IMR-90 (cell line): ENCODE measurements at regions not wholly inside any gene's neighbourhood (a gene's known extent, or its start where the extent isn't known, plus 50 kb on each side); places are given as distances from the start of the nearest gene placed in this dataset.

Source experiments
- ATAC-seq: fragments of 200-7000 bp; cut with Tn5 transposase; 2 replicates; pipeline ENCODE4 v1.9.1; 2020; ENCODE audit warnings: low read depth, mild to moderate bottlenecking, moderate library complexity
- BruUV-seq: library from RNA; stranded (reverse); fragments of 400-500 nt; replicated peaks from 2 replicates; lab custom pipeline; 2021; lab: Mats Ljungman, UMichigan
- CTCF ChIA-PET: fragments of 300-600 bp; formaldehyde crosslinking; extraction: SDS; loops from one replicate; lab custom pipeline; 2021; ENCODE audit warnings: antibody characterized with exemption; lab: Yijun Ruan, JAX
- POLR2A ChIA-PET: fragments of 300-600 bp; sonication (Branson Sonifier 250); formaldehyde crosslinking; loops from one replicate; lab custom pipeline; 2022; ENCODE audit warnings: antibody characterized with exemption; ENCODE audit not compliant: unreplicated experiment; lab: Charles Lee
- DNase-seq: peaks from one replicate; pipeline ENCODE4 v3.0.0; 2013
- H2AFZ ChIP-seq: replicated peaks from 2 replicates; pipeline ENCODE3; 2013; ENCODE audit warnings: low read length, mild to moderate bottlenecking; ENCODE audit not compliant: poor library complexity
- H2AK5ac ChIP-seq: 2 replicates; pipeline ENCODE4 v1.6.1; 2013; ENCODE audit warnings: low read depth, low read length, inconsistent platforms
- H2AK9ac ChIP-seq: replicated peaks from 2 replicates; pipeline ENCODE3; 2013; ENCODE audit warnings: mild to moderate bottlenecking, low read depth, low read length, moderate library complexity; ENCODE audit not compliant: poor library complexity
- H2BK120ac ChIP-seq: 2 replicates; pipeline ENCODE4 v1.6.1; 2013; ENCODE audit warnings: low read depth, low read length, inconsistent platforms
- H2BK15ac ChIP-seq: 3 replicates; pipeline ENCODE4 v1.6.1; 2013; ENCODE audit warnings: low read depth, low read length, inconsistent platforms
- H2BK20ac ChIP-seq: 2 replicates; pipeline ENCODE4 v1.6.1; 2013; ENCODE audit warnings: low read depth, mild to moderate bottlenecking, inconsistent platforms, low read length, moderate library complexity
- H2BK5ac ChIP-seq: 2 replicates; pipeline ENCODE4 v1.6.1; 2013; ENCODE audit warnings: mild to moderate bottlenecking, low read depth, low read length, inconsistent platforms; ENCODE audit not compliant: poor library complexity, severe bottlenecking
- H3K14ac ChIP-seq: replicated peaks from 2 replicates; pipeline ENCODE4 v1.6.1; 2013; ENCODE audit warnings: low read depth, low read length, inconsistent platforms
- H3K18ac ChIP-seq: 2 replicates; pipeline ENCODE4 v1.6.1; 2013; ENCODE audit warnings: low read depth, low read length, control low read depth
- H3K23ac ChIP-seq: 2 replicates; pipeline ENCODE4 v1.6.1; 2013; ENCODE audit warnings: low read depth, low read length, inconsistent platforms
- H3K27ac ChIP-seq: 2 replicates; pipeline ENCODE4 v1.5.1; 2013; ENCODE audit warnings: mild to moderate bottlenecking, control low read depth, low read length; ENCODE audit not compliant: insufficient read depth
- H3K27me3 ChIP-seq: 2 replicates; pipeline ENCODE4 v1.6.1; 2013; ENCODE audit warnings: low read length; ENCODE audit not compliant: control insufficient read depth, insufficient read depth
- H3K36me3 ChIP-seq: 2 replicates; pipeline ENCODE4 v1.6.1; 2013; ENCODE audit warnings: low read length, mixed read lengths; ENCODE audit not compliant: control insufficient read depth, insufficient read depth
- H3K4ac ChIP-seq: 2 replicates; pipeline ENCODE4 v1.6.1; 2013; ENCODE audit warnings: low read depth, low read length, inconsistent platforms
- H3K4me1 ChIP-seq: 2 replicates; pipeline ENCODE4 v1.6.1; 2013; ENCODE audit warnings: low read length, mixed read lengths; ENCODE audit not compliant: control insufficient read depth, insufficient read depth
- H3K4me2 ChIP-seq: 2 replicates; pipeline ENCODE4 v1.6.1; 2013; ENCODE audit warnings: low read depth, mild to moderate bottlenecking, control low read depth, low read length, moderate library complexity
- H3K4me3 ChIP-seq: 2 replicates; pipeline ENCODE4 v1.5.1; 2013; ENCODE audit warnings: low read depth, mild to moderate bottlenecking, control low read depth, low read length, moderate library complexity; ENCODE audit not compliant: insufficient read depth
- H3K56ac ChIP-seq: 2 replicates; pipeline ENCODE4 v1.6.1; 2013; ENCODE audit warnings: low read length, inconsistent platforms; ENCODE audit not compliant: insufficient read depth; ENCODE audit errors: extremely low read depth
- H3K79me1 ChIP-seq, 2 experiments: 2 replicates each; pipeline ENCODE4 v1.6.1; 2013; ENCODE audit warnings: low read length in 2 of 2, inconsistent platforms in 1 of 2, low read depth in 1 of 2
- H3K9ac ChIP-seq: 2 replicates; pipeline ENCODE4 v1.6.1; 2013; ENCODE audit warnings: low read depth, low read length, control low read depth
- H3K9me1 ChIP-seq: 2 replicates; pipeline ENCODE4 v1.6.1; 2013; ENCODE audit warnings: low read length, inconsistent platforms; ENCODE audit not compliant: insufficient read depth
- H3K9me3 ChIP-seq: 2 replicates; pipeline ENCODE4 v1.6.1; 2013; ENCODE audit warnings: low read length; ENCODE audit not compliant: control insufficient read depth, insufficient read depth
- H4K20me1 ChIP-seq: 2 replicates; pipeline ENCODE4 v1.6.1; 2013; ENCODE audit warnings: low read length, inconsistent platforms; ENCODE audit not compliant: insufficient read depth
- H4K5ac ChIP-seq: 2 replicates; pipeline ENCODE4 v1.6.1; 2013; ENCODE audit warnings: mild to moderate bottlenecking, low read depth, low read length, control low read depth
- H4K8ac ChIP-seq, 2 experiments: 2 replicates each; pipeline ENCODE4 v1.6.1; 2013; ENCODE audit warnings: low read depth in 2 of 2, low read length in 2 of 2, control low read depth in 1 of 2, inconsistent platforms in 1 of 2
- H4K91ac ChIP-seq: 2 replicates; pipeline ENCODE4 v1.6.1; 2013; ENCODE audit warnings: low read depth, low read length, inconsistent platforms; ENCODE audit not compliant: insufficient read depth
- BHLHE40 ChIP-seq: fragments of 150-350 bp; IDR thresholded peaks from 2 replicates; pipeline ENCODE4 v1.6.1; 2016; ENCODE audit warnings: mild to moderate bottlenecking, low read depth, low read length
- ELK1 ChIP-seq: fragments of 150-350 bp; IDR thresholded peaks from 2 replicates; pipeline ENCODE4 v1.6.1; 2016; ENCODE audit warnings: low read depth, mild to moderate bottlenecking, low read length, moderate library complexity, borderline replicate concordance
- MAFK ChIP-seq: IDR thresholded peaks from 2 replicates; pipeline ENCODE4 v1.6.1; 2012; ENCODE audit warnings: low read depth, low read length, improper control_type of control experiment
- MAZ ChIP-seq: IDR thresholded peaks from 2 replicates; pipeline ENCODE4 v1.6.1; 2012; ENCODE audit warnings: low read depth, mild to moderate bottlenecking, low read length, improper control_type of control experiment, moderate library complexity, borderline replicate concordance
- NFE2L2 ChIP-seq: fragments of 150-350 bp; IDR thresholded peaks from 2 replicates; pipeline ENCODE4 v1.6.1; 2016; ENCODE audit warnings: low read depth, mild to moderate bottlenecking, low read length
- RAD21 ChIP-seq: IDR thresholded peaks from 2 replicates; pipeline ENCODE4 v1.6.1; 2012; ENCODE audit warnings: low read length, improper control_type of control experiment
- RCOR1 ChIP-seq: IDR thresholded peaks from 2 replicates; pipeline ENCODE4 v1.6.1; 2012; ENCODE audit warnings: mild to moderate bottlenecking, low read length, improper control_type of control experiment; ENCODE audit not compliant: insufficient replicate concordance
- RFX5 ChIP-seq: IDR thresholded peaks from 2 replicates; pipeline ENCODE4 v1.8.0; 2012; ENCODE audit warnings: low read depth, mild to moderate bottlenecking, low read length, moderate library complexity
- SMC3 ChIP-seq: fragments of 150-350 bp; IDR thresholded peaks from 2 replicates; pipeline ENCODE4 v1.6.1; 2016; ENCODE audit warnings: low read depth, mild to moderate bottlenecking, antibody characterized with exemption, low read length, moderate library complexity
- USF2 ChIP-seq: fragments of 150-350 bp; IDR thresholded peaks from 2 replicates; pipeline ENCODE4 v1.6.1; 2017; ENCODE audit warnings: mild to moderate bottlenecking, antibody characterized with exemption, low read length, low read depth
- WGBS, 2 experiments: methylation state at CpG; one replicate each; pipeline versions ENCODE4 v1.1.5 to v1.1.7; 2013; ENCODE audit warnings: missing lambda C conversion rate in 2 of 2; ENCODE audit not compliant: insufficient read length in 1 of 2; ENCODE audit errors: extremely low coverage in 2 of 2; 5-methylcytosine and 5-hydroxymethylcytosine counted together
- dilution Hi-C: fragments of 300-500 bp; cut with HindIII; formaldehyde crosslinking; loops from one replicate; pipeline ENCODE4 v1.14.3; 2018; ENCODE audit warnings: low sequenced_read_pairs; ENCODE audit not compliant: unreplicated experiment
- in situ Hi-C: fragments of 300-500 bp; cut with MboI; formaldehyde crosslinking; loops from 3 replicates; pipeline ENCODE4 v1.14.3; 2019; ENCODE audit warnings: low sequenced_read_pairs, inconsistent platforms, mixed read lengths
- intact Hi-C: fragments of 100-400 bp; cut with micrococcal nuclease; formaldehyde crosslinking; loops from 2 replicates; pipeline ENCODE4 v1.10.0; 2022

- ChIA-PET CTCF (no interaction called here), POLR2A (no interaction called here)
- TF ChIP-seq NFE2L2, result no peak
- no peak for TF ChIP-seq SMC3
- TF ChIP-seq BHLHE40, result no peak
- no peak for TF ChIP-seq ELK1
- TF ChIP-seq MAFK, result no peak
- TF ChIP-seq RFX5, result no peak
- no peak for TF ChIP-seq USF2
- TF ChIP-seq RCOR1, result no peak
- TF ChIP-seq RAD21, result no peak
- no peak for TF ChIP-seq MAZ
- no peak overlapping the region for H2AK9ac ChIP-seq
- H3K79me1 ChIP-seq, result no peaks in the 10 kb centered on the region
- H3K23ac ChIP-seq, result no peak overlapping the region
- DNase-seq (no peak), ATAC-seq (no peak)
- H3K14ac ChIP-seq, result no peak overlapping the region
- no peak overlapping the region for H3K18ac ChIP-seq
- no peak overlapping the region for H4K91ac ChIP-seq
- intact Hi-C loops, result no loop called here
- in situ Hi-C loops, result no loop called here
- H2AFZ ChIP-seq, result no peak overlapping the region
- no peak overlapping the region for H3K56ac ChIP-seq
- no peak overlapping the region for H4K5ac ChIP-seq
- H3K36me3 ChIP-seq, result no peaks in the 10 kb centered on the region
- no peak overlapping the region for H2AK5ac ChIP-seq
- no peak overlapping the region for H2BK5ac ChIP-seq
- H4K20me1 ChIP-seq, result no peaks in the 10 kb centered on the region
- H3K4me3 ChIP-seq, result no peak overlapping the region
- no peak overlapping the region for H2BK15ac ChIP-seq
- H3K27me3 ChIP-seq, result no peaks in the 10 kb centered on the region
- no peaks in the 10 kb centered on the region for H3K9me3 ChIP-seq
- WGBS, 2 experiments, result no CpG with 5 or more reads among the region's 1 CpG
- H3K9ac ChIP-seq, result no peak overlapping the region
- no peak overlapping the region for H3K27ac ChIP-seq
- peaks cover 6% of the 10 kb centered on the region for H3K4me1 ChIP-seq
- H3K9me1 ChIP-seq, result 0 out of 2 replicates have a peak, but pooled peaks cover under 1% of the 10 kb centered on the region
- no peak overlapping the region for H2BK120ac ChIP-seq
- no TSS peak for BruUV-seq
- no peak overlapping the region for H3K4ac ChIP-seq
- H2BK20ac ChIP-seq, result no peak overlapping the region
- no peak overlapping the region for H4K8ac ChIP-seq
- dilution Hi-C loops, result no loop called here
- no peak overlapping the region for H3K4me2 ChIP-seq
Observed at GRCh38 chr6:142005021-142005420, 127.7 kb upstream of the GJE1 start.
